H9 (cell line): ENCODE measurements at regions not wholly inside any gene's neighbourhood (a gene's known extent, or its start where the extent isn't known, plus 50 kb on each side); places are given as distances from the start of the nearest gene placed in this dataset.

Experiments
- DNase-seq: peaks from one replicate; pipeline ENCODE4 v3.0.0-alpha.2; 2017
- H2AFZ ChIP-seq: one replicate; pipeline ENCODE4 v1.6.1; 2013; ENCODE audit warnings: mild to moderate bottlenecking, low read length, control low read depth, moderate library complexity
- H2AK5ac ChIP-seq: 2 replicates; pipeline ENCODE4 v1.6.1; 2013; ENCODE audit warnings: low read length, control low read depth, mixed read lengths; ENCODE audit not compliant: insufficient read length
- H2BK120ac ChIP-seq: one replicate; pipeline ENCODE4 v1.6.1; 2013; ENCODE audit warnings: low read depth, mild to moderate bottlenecking, low read length, control low read depth, inconsistent platforms; ENCODE audit not compliant: poor library complexity, severe bottlenecking
- H2BK12ac ChIP-seq: 2 replicates; pipeline ENCODE4 v1.6.1; 2013; ENCODE audit warnings: low read length, control low read depth, mixed read lengths, low read depth; ENCODE audit not compliant: insufficient read length
- H2BK15ac ChIP-seq: 2 replicates; pipeline ENCODE4 v1.6.1; 2013; ENCODE audit warnings: low read depth, low read length, control low read depth
- H2BK20ac ChIP-seq: one replicate; pipeline ENCODE4 v1.6.1; 2013; ENCODE audit warnings: low read depth, mild to moderate bottlenecking, low read length, control low read depth, inconsistent platforms; ENCODE audit not compliant: poor library complexity, severe bottlenecking
- H2BK5ac ChIP-seq: 2 replicates; pipeline ENCODE4 v1.6.1; 2013; ENCODE audit warnings: low read length, control low read depth, mixed read lengths; ENCODE audit not compliant: insufficient read length
- H3K14ac ChIP-seq: 2 replicates; pipeline ENCODE4 v1.6.1; 2013; ENCODE audit warnings: low read length, control low read depth; ENCODE audit not compliant: insufficient read depth
- H3K18ac ChIP-seq: 2 replicates; pipeline ENCODE4 v1.6.1; 2013; ENCODE audit warnings: low read depth, mild to moderate bottlenecking, mixed read lengths, low read length, control low read depth; ENCODE audit not compliant: insufficient read length
- H3K23ac ChIP-seq: 2 replicates; pipeline ENCODE4 v1.6.1; 2013; ENCODE audit warnings: low read length, control low read depth, mixed read lengths, low read depth; ENCODE audit not compliant: insufficient read length
- H3K23me2 ChIP-seq: 2 replicates; pipeline ENCODE4 v1.6.1; 2013; ENCODE audit warnings: low read depth, mild to moderate bottlenecking, mixed read lengths, low read length, control low read depth; ENCODE audit not compliant: insufficient read length, poor library complexity, severe bottlenecking
- H3K27ac ChIP-seq: 2 replicates; pipeline ENCODE4 v1.5.1; 2013; ENCODE audit warnings: low read length, control low read depth, mixed read lengths, low read depth; ENCODE audit not compliant: insufficient read length
- H3K27me3 ChIP-seq: 2 replicates; pipeline ENCODE4 v1.6.1; 2013; ENCODE audit warnings: low read length, control low read depth, inconsistent platforms; ENCODE audit not compliant: insufficient read depth
- H3K4ac ChIP-seq: 2 replicates; pipeline ENCODE4 v1.6.1; 2013; ENCODE audit warnings: low read depth, mild to moderate bottlenecking, control low read depth, inconsistent platforms, low read length, moderate library complexity
- H3K4me1 ChIP-seq: 2 replicates; pipeline ENCODE4 v1.6.1; 2013; ENCODE audit warnings: low read length, control low read depth, inconsistent platforms; ENCODE audit not compliant: insufficient read depth
- H3K4me2 ChIP-seq: 2 replicates; pipeline ENCODE4 v1.6.1; 2013; ENCODE audit warnings: low read length, control low read depth, mixed read lengths; ENCODE audit not compliant: insufficient read length, insufficient read depth
- H3K56ac ChIP-seq: 2 replicates; pipeline ENCODE4 v1.6.1; 2013; ENCODE audit warnings: low read depth, mild to moderate bottlenecking, mixed read lengths, low read length, control low read depth; ENCODE audit not compliant: insufficient read length
- H3K79me1 ChIP-seq: 2 replicates; pipeline ENCODE4 v1.6.1; 2013; ENCODE audit warnings: low read depth, mild to moderate bottlenecking, moderate library complexity, low read length, control low read depth, inconsistent platforms; ENCODE audit not compliant: insufficient read depth, poor library complexity, severe bottlenecking
- H3K79me2 ChIP-seq: 2 replicates; pipeline ENCODE4 v1.6.1; 2013; ENCODE audit warnings: low read length, control low read depth, inconsistent platforms; ENCODE audit not compliant: insufficient read depth
- H3K9ac ChIP-seq: 2 replicates; pipeline ENCODE4 v1.6.1; 2013; ENCODE audit warnings: low read length, control low read depth, mixed read lengths; ENCODE audit not compliant: insufficient read length; ENCODE audit errors: extremely low read depth
- H3K9me3 ChIP-seq: one replicate; pipeline ENCODE4 v1.6.1; 2013; ENCODE audit warnings: low read depth, low read length, inconsistent platforms; ENCODE audit not compliant: control insufficient read depth
- H3T11ph ChIP-seq: one replicate; pipeline ENCODE4 v1.6.1; 2013; ENCODE audit warnings: mild to moderate bottlenecking, low read length, control low read depth, inconsistent platforms
- H4K20me1 ChIP-seq: one replicate; pipeline ENCODE4 v1.6.1; 2013; ENCODE audit not compliant: control insufficient read depth, insufficient read length, insufficient read depth
- H4K5ac ChIP-seq: 2 replicates; pipeline ENCODE4 v1.6.1; 2013; ENCODE audit warnings: low read depth, mild to moderate bottlenecking, mixed read lengths, low read length, control low read depth; ENCODE audit not compliant: insufficient read length
- H4K8ac ChIP-seq: replicated peaks from 2 replicates; pipeline ENCODE4 v1.6.1; 2013; ENCODE audit warnings: low read length, control low read depth, mixed read lengths, low read depth; ENCODE audit not compliant: insufficient read length
- H4K91ac ChIP-seq: 2 replicates; pipeline ENCODE4 v1.6.1; 2013; ENCODE audit warnings: low read depth, mild to moderate bottlenecking, moderate library complexity, mixed read lengths, low read length, control low read depth; ENCODE audit not compliant: insufficient read length
- H3K27ac Mint-ChIP-seq, 3 experiments: 2 replicates in 2 of 3; 3 replicates in 1 of 3; pipeline ENCODE4 v1.8.0; 2020 to 2021; ENCODE audit warnings: mixed read lengths in 3 of 3, mild to moderate bottlenecking in 1 of 3, moderate library complexity in 1 of 3
- H3K27me3 Mint-ChIP-seq: 2 replicates; pipeline ENCODE4 v1.8.0; 2021; ENCODE audit warnings: low read depth, mild to moderate bottlenecking, moderate library complexity, mixed read lengths
- H3K36me3 Mint-ChIP-seq, 3 experiments: 2 replicates in 2 of 3; 3 replicates in 1 of 3; pipeline ENCODE4 v1.8.0; 2020 to 2021; ENCODE audit warnings: low read depth in 3 of 3, mixed read lengths in 3 of 3; ENCODE audit not compliant: insufficient read depth in 1 of 3
- H3K4me1 Mint-ChIP-seq, 2 experiments: 2 replicates each; pipeline ENCODE4 v1.8.0; 2020; ENCODE audit warnings: mixed read lengths in 2 of 2
- H3K4me3 Mint-ChIP-seq, 2 experiments: 2 replicates in 1 of 2; 3 replicates in 1 of 2; pipeline ENCODE4 v1.8.0; 2020 to 2021; ENCODE audit warnings: mild to moderate bottlenecking in 2 of 2, mixed read lengths in 2 of 2, moderate library complexity in 1 of 2
- H3K9me3 Mint-ChIP-seq, 2 experiments: 2 replicates in 1 of 2; 3 replicates in 1 of 2; pipeline ENCODE4 v1.8.0; 2020; ENCODE audit warnings: mild to moderate bottlenecking in 2 of 2, mixed read lengths in 2 of 2, moderate library complexity in 1 of 2
- CTCF ChIP-seq: fragments of 200-600 bp; sonication (generic); conservative IDR thresholded peaks from 3 replicates; pipeline ENCODE4 v1.8.0; 2021; ENCODE audit warnings: antibody characterized with exemption, mild to moderate bottlenecking
- WGBS: extraction: QIAGEN DNeasy Blood & Tissue Kit; methylation state at CpG from one replicate; pipeline ENCODE4 v1.1.7; 2013; ENCODE audit warnings: missing lambda C conversion rate, low lambda C conversion rate, mixed read lengths; ENCODE audit not compliant: insufficient read length; ENCODE audit errors: extremely low coverage; 5-methylcytosine and 5-hydroxymethylcytosine counted together

GRCh38 chr7:92953657-92954056 lies 117.3 kb upstream of the CDK6 start:
- DNase-seq: no peak
- H3K4ac ChIP-seq: no peak overlapping the region
- no peak overlapping the region for H3K27ac ChIP-seq
- no peaks in the 10 kb centered on the region for H3K79me2 ChIP-seq
- H2BK5ac ChIP-seq: no peak overlapping the region
- WGBS: no CpG with 5 or more reads among the region's 2 CpGs
- no peak overlapping the region for H2BK15ac ChIP-seq
- H3K56ac ChIP-seq: no peak overlapping the region
- Mint-ChIP-seq H3K9me3 (peaks cover 4 to 7% of the 10 kb centered on the region in 2 experiments), H3K4me1 (no peaks in the 10 kb centered on the region), H3K27ac (no peak overlapping the region), H3K36me3 (no peaks in the 10 kb centered on the region), H3K4me3 (no peak overlapping the region), H3K27me3 (no peaks in the 10 kb centered on the region; the same call in 1 of the 2 replicates)
- no peak overlapping the region for H4K91ac ChIP-seq
- no peaks in the 10 kb centered on the region for H3K23me2 ChIP-seq
- no peak overlapping the region for H2BK12ac ChIP-seq
- no peak overlapping the region for H4K8ac ChIP-seq
- H3K79me1 ChIP-seq: no peaks in the 10 kb centered on the region
- no peak overlapping the region for H2AFZ ChIP-seq
- H2BK120ac ChIP-seq: no peak overlapping the region
- H3K9me3 ChIP-seq: no peaks in the 10 kb centered on the region
- no peak overlapping the region for H3K14ac ChIP-seq
- H2BK20ac ChIP-seq: no peak overlapping the region
- no peak overlapping the region for H4K5ac ChIP-seq
- H3K18ac ChIP-seq: no peak overlapping the region
- no peaks in the 10 kb centered on the region for H3K4me1 ChIP-seq
- no peak overlapping the region for H3K23ac ChIP-seq
- no peak overlapping the region for H2AK5ac ChIP-seq
- H3K27me3 ChIP-seq: no peaks in the 10 kb centered on the region
- H3T11ph ChIP-seq: no peak overlapping the region
- no peak overlapping the region for H3K9ac ChIP-seq
- no peak overlapping the region for H3K4me2 ChIP-seq
- no peaks in the 10 kb centered on the region for H4K20me1 ChIP-seq
- TF ChIP-seq CTCF: no peak
